ENCODE measurements at regions not wholly inside any gene's neighbourhood (a gene's known extent, or its start where the extent isn't known, plus 50 kb on each side); places are given as distances from the start of the nearest gene placed in this dataset.

DNA sequence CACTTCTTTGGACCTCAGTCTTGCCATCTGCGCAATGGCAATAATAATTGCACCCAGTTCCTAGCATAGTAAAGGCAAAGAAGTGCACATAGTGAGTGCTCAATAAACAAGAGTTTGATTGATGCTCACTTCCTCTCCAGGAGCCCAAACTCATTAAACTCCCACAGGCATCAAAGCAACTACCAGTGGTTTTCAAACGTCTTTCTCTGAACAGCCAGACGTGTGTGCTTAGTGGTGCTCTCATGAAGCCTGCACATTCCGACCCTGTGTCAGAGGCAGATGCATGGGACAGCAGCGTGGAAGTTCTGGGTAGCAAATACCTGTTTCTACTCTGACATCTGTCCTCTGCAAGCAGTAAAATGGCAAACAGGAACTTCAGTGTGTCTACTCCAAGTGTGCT lies 146.3 kb upstream of the MAFB start:
- no peak for TF ChIP-seq POLR2AphosphoS5 (IDR thresholded peaks at IDR 0.05; ENCODE audit: borderline replicate concordance, low read depth, low read length)
- TF ChIP-seq EZH2 (IDR thresholded peaks at IDR 0.05) = no peak
- no peak for TF ChIP-seq FOXP2 (optimal IDR thresholded peaks at IDR 0.05; ENCODE audit: control extremely low read depth, extremely low read length, insufficient read depth)
